Colon (tissue), 2 donors: ENCODE measurements at regions not wholly inside any gene's neighbourhood (a gene's known extent, or its start where the extent isn't known, plus 50 kb on each side); places are given as distances from the start of the nearest gene placed in this dataset.

ENCODE experiments used
- FAIRE-seq: peaks from 2 replicates; lab custom pipeline; 2012; peaks lifted over from hg19 to GRCh38; lab: Jason Lieb, UNC
- donor health status: control.
- donor health status: control.

DNA sequence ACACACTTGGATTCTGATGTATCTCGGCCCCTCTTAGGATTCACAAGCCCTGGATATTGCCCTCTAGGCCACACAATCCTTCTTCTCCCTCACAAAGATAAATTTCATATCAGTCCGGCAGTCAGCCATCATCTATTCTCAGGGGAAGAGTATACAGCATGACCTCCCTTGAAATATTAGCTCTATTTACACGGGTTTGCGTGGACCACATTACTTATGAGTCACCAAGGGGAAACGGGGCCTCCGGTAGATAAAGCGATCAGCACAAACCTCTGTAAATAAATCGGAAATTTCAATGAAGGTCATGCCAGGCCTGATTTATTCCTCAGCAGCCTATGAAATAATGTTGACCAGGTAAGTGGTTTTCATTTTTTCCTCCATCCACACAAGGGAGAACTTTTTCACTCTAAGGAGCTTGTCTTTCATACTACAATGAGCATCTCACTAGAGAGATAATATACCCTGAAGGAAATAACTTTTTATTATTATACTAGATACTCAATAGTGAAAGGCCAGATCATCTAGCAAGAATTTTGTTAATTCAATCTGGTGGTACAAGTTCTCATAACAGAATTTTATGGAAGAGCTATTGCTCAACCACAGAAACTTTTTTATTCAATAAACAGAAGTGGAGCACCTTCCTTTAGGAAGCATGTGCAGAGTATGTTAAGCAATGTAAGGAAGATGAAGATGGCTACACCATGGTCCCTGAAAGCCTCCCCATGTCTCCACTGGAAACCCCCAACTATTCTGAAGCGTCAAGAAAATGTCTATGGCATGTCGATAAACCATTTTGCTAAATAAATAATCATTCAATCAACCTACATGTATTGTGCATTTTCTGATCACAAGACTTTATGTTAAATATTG, 125.2 kb upstream of the PIK3C3 start:
- no peak for FAIRE-seq

DNA sequence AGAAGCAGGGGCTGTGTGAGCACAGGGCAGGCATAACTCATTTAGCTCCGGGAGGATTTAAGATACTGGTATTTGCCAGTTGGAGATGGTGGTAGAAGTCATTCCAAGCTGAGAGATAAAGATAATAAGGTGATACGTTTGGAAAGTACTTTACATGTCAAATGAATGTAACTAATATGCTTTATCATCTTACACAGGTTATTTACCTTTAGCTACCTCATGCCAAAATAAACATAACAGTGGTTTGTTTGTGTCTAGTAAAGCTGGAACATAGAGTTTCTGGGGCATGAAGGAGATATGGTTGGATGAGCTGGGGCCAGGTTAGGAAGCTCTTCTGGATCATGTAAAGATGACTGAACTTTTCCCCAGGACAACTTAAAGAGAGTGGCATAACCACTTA, 126.9 kb upstream of the PIK3C3 start:
- FAIRE-seq, result no peak

DNA sequence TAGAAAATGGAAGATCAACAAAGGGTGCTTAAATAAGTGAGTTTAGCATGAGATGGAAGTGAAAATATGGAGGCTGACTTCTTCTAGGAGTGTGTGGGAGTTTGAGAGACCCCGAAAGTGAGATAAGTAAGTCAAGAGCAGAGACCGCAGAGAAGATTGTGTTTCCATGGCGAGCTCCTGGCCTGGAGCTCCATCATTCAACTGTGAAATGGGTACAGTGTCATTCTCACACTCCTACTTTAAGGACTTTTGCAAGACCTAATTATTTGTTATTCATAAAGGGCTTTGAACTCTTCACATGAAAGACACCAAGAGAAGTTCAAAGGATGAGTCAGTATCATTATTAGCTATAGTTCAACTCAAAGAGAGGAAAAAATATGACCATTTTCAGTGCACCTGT, 134.2 kb upstream of the PIK3C3 start:
- FAIRE-seq, result no peak

DNA sequence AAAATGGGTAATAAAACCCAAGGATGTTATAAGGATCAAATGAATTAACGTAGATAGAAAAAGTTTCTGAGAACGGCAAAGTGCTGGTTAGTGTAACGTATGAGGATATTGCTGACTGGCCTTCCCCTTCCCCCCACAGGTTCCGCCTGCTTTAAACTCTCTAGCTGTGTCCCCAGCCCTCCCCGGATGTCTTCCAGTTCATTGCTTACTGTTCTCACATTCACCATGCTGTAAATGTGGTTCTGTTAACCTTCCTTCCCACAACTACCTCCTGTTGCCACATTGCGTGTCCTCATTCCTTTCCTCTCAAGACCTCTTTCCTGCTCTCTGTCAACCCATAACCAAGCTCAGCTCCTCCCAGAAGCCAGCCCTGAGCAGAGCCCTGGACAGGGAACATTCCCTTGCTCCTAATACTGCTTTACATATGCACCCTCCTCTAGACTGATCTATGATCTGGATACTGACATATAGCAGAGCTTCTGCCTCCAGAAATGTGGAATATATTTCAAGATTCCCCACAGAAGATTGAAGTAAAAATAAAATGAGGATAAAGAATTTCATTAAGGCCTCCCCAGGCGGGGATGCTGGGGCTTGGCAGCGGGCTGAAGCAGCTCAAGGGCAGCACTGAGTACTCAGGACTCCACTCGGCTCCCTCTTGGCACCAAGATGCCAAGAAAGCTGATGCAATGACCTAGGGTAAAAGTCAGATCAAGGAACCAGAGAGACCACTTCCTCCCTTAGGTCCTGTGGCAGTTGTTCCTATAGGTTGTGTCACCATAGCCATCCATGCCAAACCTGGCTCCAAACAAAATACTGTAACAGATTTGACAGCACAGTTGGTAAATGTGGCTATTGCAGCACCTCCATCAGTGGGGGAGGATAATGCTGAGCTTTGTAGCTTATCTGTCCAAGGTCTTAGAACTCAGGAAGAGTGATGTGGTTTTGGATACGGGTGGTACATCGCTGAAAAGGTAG, 136.4 kb upstream of the PIK3C3 start:
- no peak for FAIRE-seq

DNA sequence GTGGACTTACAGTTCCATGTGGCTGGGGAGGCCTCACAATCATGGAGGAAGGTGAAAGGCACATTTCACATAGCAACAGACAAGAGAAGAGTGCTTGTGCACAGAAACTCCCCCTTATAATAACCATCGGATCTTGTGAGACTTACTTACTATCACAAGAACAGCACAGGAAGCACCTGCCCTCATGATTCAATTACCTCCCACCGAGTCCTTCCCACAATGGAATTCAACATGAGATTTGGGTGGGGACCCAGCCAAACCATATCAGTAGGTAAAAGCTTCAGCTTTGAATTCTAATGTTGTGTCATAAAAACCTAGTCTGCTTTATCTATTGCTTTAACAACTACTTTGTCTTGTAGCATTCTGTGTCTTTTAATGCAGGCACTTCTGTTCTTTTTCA, 140.4 kb upstream of the PIK3C3 start:
- no peak for FAIRE-seq

DNA sequence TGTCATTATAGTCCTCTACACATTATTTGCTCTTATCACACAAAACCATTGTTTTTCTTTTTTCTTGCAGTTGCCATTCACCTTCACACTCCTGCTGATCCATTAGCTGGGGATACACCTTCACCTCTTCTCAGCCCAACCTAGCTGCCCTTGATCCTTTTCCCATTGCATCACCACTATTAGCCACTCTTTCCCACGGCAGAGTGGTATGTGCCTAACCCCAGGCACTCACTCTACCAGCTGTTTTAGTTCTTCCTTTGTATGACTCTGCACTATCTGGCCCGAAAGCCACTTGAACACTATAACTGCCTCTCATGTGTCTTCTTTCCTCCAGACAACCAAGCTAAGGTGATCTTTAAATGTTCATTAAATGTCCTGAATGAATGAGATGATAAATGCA, 145.4 kb upstream of the PIK3C3 start:
- FAIRE-seq, result no peak

DNA sequence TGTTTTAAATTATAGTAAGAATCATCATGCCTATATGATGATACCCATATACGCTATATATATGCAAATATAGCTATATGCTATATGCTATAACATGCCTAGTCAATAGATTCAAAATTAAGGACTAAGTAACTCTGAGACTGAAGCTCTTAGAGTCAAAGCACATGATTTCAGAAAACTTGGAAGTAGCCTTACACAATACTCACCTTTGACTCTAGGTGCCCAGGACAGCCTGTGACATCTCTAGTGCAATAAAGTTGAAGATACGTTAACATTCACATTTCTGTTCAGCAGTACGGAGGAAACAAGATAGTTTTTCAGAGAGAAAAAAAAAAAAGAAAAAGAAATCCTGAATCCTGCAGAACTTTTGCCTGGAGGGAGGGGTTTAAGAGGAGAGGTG, 149.7 kb upstream of the PIK3C3 start:
- no peak for FAIRE-seq

DNA sequence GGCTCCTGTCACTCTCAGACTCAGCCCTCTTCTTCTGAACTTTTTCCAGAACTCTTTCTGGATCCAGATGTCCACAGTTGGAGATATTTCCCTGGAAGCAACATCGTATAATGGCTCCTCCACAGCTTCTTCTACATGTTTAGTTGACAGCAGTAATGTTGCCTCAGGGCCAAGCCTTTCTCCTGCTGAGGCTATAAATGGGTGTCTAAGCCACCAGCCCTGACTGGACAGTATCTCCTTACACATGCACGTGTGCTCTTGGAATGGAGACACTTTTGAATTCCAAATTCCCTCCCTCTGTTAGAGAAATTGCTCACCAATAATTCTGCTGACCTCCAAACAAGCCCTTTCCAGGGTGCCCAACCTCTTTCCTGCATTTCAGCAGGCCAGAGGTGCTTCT, 156.2 kb upstream of the PIK3C3 start:
- FAIRE-seq, result no peak

DNA sequence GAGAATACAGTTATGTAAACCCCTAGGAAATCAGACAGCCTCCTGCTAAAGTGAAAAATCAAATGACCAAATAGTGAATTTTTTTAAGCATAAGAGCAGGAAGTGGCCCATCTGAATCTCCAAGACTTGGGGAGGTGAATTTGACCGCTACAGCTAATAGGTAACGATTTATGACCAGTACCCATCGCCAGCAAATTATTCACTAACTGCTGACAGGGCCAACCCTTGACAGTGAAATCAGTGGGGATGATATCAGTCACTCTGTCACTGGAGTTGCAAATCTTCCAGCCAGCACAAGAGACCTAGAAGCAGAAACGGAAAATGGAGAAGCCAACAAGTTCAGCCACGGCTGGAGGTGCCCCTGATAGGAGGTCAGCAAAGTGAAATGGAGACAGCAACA, 164.3 kb upstream of the PIK3C3 start:
- FAIRE-seq, result no peak

DNA sequence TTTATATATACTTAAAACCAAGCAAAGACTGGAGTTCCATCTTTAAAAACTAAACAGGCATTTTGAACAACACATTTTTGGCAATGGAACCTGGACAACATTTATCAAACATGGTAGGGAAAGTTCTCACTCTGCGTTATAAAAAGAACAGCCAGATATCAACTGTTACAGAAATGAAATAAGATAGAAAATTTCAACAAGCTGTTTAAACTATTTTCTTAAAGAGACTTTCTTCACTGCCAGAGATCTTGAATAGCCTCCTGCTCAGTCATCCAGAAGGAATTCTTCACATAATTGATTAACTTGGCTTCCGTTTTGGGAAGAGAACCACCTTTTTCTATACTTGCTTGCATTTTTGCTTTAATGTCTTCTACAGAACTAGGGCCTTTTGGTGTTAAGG, 166.0 kb upstream of the PIK3C3 start:
- no peak for FAIRE-seq

DNA sequence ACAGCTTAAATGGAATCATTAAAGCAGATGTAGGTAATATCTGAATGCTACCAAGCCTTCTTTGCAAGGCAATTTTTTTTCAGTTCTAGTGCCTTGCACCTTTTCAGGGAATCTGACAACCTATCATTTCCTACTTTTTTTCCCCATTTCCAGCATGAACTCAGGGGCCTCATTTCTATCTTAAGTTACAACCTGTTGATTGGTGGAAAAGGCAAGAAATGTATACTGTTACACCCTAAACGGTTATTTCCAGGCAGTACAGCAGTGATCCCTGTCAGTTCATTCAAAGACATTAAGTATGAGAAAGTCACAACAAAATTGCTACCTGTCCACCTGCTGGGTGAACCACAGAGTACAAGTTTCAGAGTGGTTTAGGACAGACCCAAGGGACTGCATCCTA, 171.2 kb upstream of the PIK3C3 start:
- FAIRE-seq, result no peak

DNA sequence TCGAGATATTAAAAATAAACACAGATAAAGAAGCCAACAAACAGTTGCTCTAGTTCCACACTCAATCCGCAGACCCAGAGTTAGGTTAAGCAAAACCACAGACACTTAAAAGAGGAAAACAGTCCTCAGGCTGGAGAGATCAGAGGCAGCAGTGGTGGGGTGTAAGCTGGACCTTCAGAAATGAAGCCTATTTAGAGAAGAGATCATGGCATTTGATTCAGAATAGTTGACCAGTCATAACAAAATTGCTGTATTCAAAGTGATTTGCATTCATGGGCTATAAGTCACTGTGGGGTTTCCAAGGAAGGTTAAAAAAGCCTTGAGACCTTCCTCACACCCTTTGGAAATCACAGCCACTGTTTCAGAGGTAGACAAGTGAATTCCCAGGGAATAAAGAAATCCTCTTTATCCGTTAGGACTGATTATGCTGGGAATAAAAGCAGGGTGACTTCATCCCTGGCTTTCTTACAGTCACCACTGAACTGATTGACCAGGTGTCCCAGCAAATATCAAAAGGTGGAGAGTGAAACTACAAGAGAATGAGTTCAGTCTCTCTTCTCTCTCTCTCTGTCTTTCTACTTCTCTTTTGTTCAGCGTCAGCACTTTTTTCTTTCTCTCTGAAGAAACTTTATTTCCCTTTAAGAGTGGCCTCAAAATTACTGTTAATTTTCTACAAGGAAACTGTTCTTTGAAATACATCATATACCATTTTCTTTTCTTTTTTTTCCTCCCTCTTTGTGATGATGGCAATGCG, 171.8 kb upstream of the PIK3C3 start:
- FAIRE-seq, result no peak

DNA sequence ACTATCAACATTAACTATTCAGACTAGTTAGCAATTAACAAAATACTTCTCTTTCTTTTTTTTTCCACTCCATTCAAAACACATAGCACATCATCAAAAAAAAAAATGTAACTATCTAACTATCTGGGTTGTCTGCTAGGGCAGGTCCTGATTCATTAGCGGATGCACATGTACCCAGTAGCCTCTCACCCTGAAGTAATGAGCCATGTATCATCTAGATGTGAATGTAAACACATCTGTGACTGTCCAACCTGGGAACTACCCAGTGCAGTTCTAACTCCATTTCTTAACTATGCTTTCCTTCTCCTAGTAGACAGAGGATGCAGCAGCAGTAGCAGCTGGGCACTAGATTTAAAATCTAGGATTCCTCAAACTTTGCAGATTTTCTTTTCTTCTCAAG, 183.1 kb upstream of the PIK3C3 start:
- FAIRE-seq, result no peak

DNA sequence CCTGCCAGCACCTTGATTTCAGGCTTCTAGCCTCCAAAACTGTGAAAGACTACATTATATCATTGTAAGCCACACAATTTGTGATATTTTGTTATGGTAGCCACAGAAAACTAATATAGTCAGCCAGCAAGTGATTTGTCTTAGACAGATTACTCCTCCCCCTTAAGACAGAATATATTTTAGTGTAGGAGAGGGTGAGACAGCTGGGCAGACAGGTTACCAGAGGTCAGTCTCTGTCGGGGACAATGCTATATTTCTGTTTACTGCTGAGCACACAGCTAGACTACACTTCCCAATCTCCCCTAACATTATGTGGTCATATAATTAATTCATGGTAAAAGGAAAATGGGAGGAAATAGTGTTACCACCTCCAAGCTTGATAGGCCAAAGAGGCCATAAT, 185.8 kb upstream of the PIK3C3 start:
- FAIRE-seq, result no peak

DNA sequence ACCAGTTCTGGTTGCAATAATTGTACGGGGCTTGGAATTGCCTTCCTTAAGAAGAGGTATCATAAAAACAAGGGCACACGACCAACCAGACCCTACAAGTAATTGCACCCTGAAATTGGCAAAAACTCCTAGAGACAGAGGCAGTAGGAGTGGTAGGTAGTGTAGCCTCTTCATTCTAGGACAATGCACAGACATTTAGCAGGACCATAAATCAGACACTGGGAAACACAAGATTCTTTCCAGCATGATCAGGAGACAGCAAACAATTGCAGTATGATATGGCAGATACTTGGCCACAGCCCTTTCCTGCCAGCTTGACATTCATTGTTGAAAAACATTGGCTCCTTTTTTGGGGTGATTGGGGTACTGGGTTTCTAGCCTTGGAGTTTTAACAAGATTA, 186.6 kb upstream of the PIK3C3 start:
- no peak for FAIRE-seq

DNA sequence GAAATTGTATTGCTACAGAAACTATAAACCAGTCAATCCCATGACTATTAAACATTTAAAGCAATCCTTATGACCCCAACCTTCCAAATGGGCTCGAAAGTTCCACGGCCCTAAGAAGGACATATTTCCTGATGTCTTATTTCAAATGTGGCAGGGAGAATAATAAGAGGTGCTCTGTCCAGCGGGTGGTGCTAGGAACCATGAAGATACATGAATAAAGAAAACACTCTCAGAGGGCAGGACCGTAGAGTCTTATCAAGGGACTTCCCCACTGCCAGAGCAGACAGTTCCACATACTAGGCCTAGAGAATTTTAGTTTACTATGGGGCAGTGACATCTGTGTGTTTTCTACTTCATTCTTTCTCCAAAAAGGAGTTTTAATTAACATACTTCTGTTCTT, 187.1 kb upstream of the PIK3C3 start:
- FAIRE-seq, result no peak

DNA sequence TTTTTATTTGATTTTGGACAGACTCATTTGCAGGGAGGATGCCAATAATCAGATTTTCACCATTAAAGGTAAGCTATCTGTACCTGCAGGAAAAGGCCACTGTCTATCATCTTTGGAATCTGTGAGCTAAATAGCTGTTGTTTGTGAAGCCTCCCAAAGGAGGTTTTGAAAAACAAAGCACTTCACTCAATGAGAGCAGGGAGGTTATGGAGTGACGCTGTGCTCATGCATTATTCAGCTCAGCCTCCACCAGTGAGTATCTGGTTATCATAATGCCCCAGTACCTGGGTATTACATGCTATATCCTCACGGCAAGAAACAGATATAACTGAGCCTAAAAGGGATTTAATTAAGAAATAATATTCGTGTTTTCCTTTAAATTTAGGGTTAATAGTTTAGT, 189.6 kb upstream of the PIK3C3 start:
- no peak for FAIRE-seq

DNA sequence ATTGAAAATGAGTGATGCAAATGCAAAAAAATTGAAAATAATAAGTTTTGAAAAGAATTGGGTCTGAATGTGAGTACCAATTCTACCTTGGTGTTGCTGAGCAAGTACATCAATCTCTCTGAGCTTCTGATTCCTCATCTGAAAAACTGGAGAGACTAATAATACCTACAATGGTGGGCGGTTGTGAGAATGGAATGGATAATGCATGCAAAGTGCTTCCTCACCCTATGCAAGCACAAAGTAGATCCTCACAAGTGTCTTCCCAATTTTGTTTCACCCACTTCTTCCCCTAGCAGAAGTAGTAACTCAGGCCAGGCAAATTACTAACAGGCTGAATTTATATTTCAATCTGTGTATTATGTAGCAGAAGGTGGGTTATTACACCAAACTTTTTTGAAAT, 191.7 kb upstream of the PIK3C3 start:
- FAIRE-seq, result no peak

DNA sequence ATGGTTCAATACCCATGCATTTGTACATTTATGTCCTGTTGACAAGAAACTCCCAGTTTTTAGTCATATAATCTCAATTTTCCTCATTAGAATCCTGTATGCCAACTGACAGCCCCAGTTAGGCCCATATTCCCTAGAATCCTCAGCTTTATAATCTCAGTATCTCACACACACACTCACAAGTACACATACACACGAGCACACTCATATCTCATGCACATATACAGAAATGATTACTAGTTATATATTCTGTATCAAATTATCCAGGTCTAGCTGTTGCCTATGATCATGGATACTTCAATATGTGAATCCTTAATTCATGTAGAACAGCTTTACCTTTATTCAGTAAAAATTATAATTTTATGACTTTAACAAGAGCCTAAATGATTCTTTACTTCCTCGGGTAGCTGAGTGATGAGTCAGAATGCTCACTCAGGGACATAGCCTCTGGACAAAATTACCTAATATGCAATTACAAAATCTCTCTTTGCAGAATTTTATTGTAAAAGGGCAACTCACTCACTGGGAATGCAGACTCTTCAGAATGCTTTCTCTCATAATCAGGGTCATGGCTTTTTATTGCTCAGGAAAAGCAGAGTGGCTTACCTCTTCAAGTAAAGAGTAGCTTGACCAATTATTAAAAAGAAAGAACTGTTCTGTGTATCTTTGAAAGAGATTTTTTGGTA, 193.6 kb upstream of the PIK3C3 start:
- no peak for FAIRE-seq

DNA sequence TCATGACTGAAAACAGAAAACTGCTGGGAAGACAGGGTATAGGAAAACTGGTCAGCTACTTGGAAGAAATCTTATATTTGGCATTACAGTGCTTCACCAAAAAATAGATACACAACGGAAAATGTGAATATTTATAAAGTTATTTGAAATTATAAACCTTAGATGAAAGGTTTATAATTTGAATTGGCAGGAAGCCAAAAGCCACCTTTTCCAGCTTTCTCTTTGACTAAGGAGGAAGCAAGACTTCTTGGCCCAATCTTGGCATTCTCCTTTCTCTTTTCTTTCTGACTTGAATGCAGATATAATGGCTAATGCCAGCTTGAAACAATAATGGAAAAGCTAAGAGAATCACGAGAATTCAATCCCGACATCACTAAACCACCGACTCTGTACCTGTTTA, 196.5 kb upstream of the PIK3C3 start:
- FAIRE-seq, result no peak

DNA sequence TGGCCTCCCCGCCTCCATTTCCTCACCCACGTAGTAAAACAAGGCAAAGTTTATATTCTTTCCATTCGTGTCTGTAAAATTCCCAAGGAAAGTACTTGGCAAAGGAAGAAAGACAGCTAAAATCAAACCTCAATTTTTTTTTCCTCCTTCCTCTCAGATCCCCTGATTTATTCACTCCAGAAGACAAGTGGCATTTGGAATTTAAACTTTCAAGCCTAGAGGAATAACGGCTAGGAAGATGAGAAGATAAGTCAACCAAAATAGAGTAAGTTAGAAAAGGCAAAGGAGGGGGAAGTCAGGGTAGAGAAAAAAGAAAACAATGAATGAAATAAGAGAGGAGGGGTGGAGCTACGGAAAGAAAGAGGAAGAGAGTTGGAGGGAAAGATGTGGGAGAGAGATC, 198.9 kb upstream of the PIK3C3 start:
- no peak for FAIRE-seq

DNA sequence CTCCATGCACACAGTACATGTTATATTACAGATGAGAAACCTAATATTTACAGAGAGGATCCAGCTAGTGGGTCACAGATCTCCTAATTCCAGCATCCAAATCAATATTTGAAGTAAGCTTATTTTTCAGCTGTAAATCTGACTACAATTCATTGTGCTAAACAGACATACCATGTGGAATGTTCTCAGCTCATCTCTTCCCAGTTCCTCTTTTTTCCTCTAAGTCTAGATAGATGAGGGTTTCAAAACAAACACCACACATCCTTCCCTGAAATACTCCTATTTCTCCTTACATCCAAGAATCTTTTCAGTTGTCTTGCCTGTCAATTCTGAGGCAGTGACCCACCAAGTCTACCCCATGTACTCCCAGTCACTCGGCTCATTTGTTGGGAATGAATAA, 200.7 kb upstream of the PIK3C3 start:
- no peak for FAIRE-seq
